ENCODE measurements at regions not wholly inside any gene's neighbourhood (a gene's known extent, or its start where the extent isn't known, plus 50 kb on each side); places are given as distances from the start of the nearest gene placed in this dataset.

DNA sequence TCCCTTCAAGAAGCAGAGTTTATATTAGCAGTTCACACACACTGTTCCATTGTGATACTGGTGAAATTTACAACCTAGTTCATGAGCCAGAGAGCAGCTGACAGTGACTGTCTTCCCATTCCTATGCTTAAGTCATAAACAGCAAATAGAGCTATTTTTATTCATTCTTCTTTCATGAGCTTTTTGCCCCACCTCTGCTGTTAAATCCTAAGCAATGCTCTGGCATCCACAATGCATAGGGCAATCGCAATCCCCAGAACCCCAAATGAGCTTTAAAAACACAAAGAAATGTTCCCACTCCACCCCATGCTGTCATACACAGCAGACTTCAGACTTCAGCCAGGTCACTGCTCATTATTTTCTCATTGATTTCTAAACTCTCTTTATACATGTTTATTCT lies 307.5 kb downstream of the ETS1 start:
- TF ChIP-seq, protein P1, sequence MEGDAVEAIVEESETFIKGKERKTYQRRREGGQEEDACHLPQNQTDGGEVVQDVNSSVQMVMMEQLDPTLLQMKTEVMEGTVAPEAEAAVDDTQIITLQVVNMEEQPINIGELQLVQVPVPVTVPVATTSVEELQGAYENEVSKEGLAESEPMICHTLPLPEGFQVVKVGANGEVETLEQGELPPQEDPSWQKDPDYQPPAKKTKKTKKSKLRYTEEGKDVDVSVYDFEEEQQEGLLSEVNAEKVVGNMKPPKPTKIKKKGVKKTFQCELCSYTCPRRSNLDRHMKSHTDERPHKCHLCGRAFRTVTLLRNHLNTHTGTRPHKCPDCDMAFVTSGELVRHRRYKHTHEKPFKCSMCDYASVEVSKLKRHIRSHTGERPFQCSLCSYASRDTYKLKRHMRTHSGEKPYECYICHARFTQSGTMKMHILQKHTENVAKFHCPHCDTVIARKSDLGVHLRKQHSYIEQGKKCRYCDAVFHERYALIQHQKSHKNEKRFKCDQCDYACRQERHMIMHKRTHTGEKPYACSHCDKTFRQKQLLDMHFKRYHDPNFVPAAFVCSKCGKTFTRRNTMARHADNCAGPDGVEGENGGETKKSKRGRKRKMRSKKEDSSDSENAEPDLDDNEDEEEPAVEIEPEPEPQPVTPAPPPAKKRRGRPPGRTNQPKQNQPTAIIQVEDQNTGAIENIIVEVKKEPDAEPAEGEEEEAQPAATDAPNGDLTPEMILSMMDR (IDR thresholded peaks at IDR 0.05), result no peak
- no peak for TF ChIP-seq POLR2A (IDR thresholded peaks at IDR 0.05)

Measured in body of pancreas (tissue), 4 donors.